GM10266 (cell line): ENCODE measurements at regions not wholly inside any gene's neighbourhood (a gene's known extent, or its start where the extent isn't known, plus 50 kb on each side); places are given as distances from the start of the nearest gene placed in this dataset.

ENCODE experiments used
- DNase-seq: peaks from one replicate; pipeline ENCODE4 v3.0.0; 2012; ENCODE audit errors: extremely low spot score
- CTCF ChIP-seq: IDR thresholded peaks from 2 replicates; pipeline ENCODE4 v1.5.1; 2012; ENCODE audit warnings: mild to moderate bottlenecking, low read depth; ENCODE audit not compliant: control insufficient read depth, insufficient read depth; ENCODE audit errors: missing control alignments

DNA sequence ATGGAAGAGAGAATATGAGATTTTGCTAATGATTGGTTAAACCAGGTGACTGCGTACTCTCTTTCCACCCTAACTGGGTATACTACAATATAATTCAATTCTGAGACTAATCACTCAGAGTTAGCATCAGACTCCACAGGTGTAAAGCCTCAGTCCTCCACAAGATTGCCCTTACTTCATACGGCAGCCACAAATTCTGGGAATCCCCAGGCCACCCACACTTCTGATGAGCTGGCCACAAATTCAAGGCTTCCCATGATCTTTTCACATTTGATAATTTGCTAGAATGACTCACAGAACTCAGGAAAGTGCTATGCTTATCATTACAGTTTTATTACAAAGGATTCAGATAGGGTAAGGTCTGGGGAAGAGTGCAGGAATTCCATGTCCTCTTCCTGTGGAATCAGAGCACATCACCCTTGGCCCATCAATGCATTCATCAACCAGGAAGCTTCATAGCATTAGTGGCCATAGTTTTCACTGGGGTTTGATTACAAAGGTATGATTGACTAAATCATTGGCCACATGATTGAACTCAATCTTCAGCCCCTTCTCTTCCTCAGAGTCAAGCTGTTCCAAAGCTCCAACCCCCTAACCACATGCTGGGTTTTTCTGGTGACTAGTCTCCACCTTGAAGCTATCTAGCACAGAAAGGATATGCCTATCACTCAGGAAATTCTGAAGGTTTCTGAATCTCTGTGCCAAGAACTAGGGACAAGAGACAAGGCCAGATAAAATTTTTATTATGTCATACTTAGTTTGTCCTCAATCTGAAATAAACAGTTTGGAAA is 131.7 kb downstream of the HHIPL2 start:
- TF ChIP-seq CTCF, result no peak
- no peak for DNase-seq

DNA sequence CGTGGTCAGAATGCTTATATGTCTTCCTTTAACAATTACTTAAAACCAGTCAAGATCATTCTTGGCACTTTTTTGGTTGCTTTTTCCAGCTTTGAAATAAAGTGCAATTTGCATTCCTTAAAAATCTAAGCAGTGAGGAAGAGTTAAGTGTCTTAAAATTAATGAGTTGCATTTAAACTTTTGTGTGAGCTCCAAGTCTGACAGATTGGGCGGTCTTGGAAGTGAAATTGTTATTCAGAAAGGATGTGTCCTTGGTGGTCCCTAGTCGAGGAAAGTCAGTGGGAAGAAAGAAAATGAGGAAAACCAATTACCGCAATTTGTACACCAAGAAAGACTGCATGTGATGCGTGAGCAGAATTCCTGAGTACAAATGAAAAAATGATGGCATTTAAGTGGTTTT is 132.5 kb downstream of the HHIPL2 start:
- no peak for TF ChIP-seq CTCF

GRCh38 chr1:222413991-222414549 is 133.8 kb downstream of the HHIPL2 start:
- no peak for TF ChIP-seq CTCF
- no peak for DNase-seq

More for the DNA sequence above, 132.5 kb downstream of the HHIPL2 start:
- no peak for DNase-seq

GRCh38 chr1:222413436-222413835 is 134.5 kb downstream of the HHIPL2 start:
- TF ChIP-seq CTCF, result no peak
- no peak for DNase-seq

DNA sequence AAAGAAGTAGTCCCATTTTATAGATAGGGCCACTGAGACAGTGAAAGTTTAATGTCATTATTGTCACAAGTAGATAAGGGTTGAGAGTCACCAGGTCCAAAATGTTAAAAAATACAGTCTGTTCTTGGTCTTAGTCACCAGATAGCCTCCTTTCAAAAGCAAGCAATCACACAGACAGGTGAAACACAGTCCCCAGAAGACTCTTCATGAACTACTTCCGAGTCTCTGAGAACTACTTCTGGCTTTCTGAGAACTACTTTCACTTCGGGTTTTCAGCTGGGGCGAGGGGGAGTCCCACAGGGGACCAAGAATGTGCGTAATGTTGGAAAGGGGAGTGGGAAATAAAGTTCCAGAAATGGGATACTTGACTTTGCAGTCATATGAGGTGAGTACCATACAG is 143.2 kb downstream of the HHIPL2 start:
- TF ChIP-seq CTCF, result no peak
- DNase-seq, result peak; percentile 44

- no peak for TF ChIP-seq CTCF
- DNase-seq, result no peak
These were observed 148.7 kb downstream of the HHIPL2 start for GRCh38 chr1:222399197-222399596.

DNA sequence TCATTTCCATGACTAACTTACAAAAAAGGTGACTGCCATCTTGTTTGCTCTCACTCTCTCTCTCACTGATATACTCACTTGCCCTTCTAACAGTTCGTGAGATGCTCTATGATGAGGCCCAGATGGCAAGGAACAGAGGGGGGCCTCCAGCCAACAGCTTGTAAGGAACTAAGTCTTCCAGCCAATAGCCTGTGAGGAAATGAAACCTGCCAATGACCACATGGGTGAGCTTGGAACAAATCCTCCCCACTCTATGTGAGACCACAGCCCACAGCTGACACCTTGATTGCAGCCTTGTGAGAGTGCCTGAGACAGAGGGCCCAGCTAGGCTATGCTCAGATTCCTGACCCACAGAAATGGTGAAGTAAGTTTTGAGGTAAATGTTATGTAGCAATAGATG is 153.7 kb downstream of the HHIPL2 start:
- DNase-seq, result no peak

More for the DNA sequence above, 153.7 kb downstream of the HHIPL2 start:
- no peak for TF ChIP-seq CTCF
